ENCODE measurements at regions not wholly inside any gene's neighbourhood (a gene's known extent, or its start where the extent isn't known, plus 50 kb on each side); places are given as distances from the start of the nearest gene placed in this dataset.

- no peak for TF ChIP-seq FOXM1 (IDR thresholded peaks at IDR 0.05; ENCODE audit: borderline replicate concordance)
- TF ChIP-seq PKNOX1 (IDR thresholded peaks at IDR 0.05): no peak
- no peak for TF ChIP-seq SUZ12 (IDR thresholded peaks at IDR 0.05)
- TF ChIP-seq SP1 (IDR thresholded peaks at IDR 0.05): no peak
- TF ChIP-seq ELF4 (IDR thresholded peaks at IDR 0.05): no peak
- no peak for TF ChIP-seq FOXA1 (IDR thresholded peaks at IDR 0.05)
- no peak for TF ChIP-seq ARNT (IDR thresholded peaks at IDR 0.05)
These were observed 101.4 kb downstream of the FAM43A start for GRCh38 chr3:194787072-194787471.
